Vagina (tissue), 2 donors: ENCODE measurements at regions not wholly inside any gene's neighbourhood (a gene's known extent, or its start where the extent isn't known, plus 50 kb on each side); places are given as distances from the start of the nearest gene placed in this dataset.

Experiments used
- POLR2A ChIP-seq, 2 donors: fragments of 450-650 bp; IDR thresholded peaks; one replicate each; pipeline ENCODE4 v1.6.1; 2017; ENCODE audit warnings: antibody characterized with exemption in 2 of 2, mild to moderate bottlenecking in 2 of 2, moderate library complexity in 2 of 2
- POLR2AphosphoS5 ChIP-seq, 2 donors: sonication (generic); formaldehyde crosslinking; IDR thresholded peaks; one replicate each; pipeline ENCODE4 v1.9.0; 2017; ENCODE audit warnings: antibody characterized with exemption in 2 of 2, mild to moderate bottlenecking in 2 of 2, low read depth in 1 of 2; ENCODE audit not compliant: insufficient read depth in 1 of 2
- TF ChIP-seq, protein P1 (sequence below), 3 experiments: fragments of 450-650 bp in 2 of 3; fragments of 200-600 bp in 1 of 3; sonication (generic) in 1 of 3; IDR thresholded peaks; one replicate each; pipeline ENCODE4 v1.5.1; 2017 to 2019; ENCODE audit warnings: antibody characterized with exemption in 3 of 3, mild to moderate bottlenecking in 2 of 3, moderate library complexity in 2 of 3

DNA sequence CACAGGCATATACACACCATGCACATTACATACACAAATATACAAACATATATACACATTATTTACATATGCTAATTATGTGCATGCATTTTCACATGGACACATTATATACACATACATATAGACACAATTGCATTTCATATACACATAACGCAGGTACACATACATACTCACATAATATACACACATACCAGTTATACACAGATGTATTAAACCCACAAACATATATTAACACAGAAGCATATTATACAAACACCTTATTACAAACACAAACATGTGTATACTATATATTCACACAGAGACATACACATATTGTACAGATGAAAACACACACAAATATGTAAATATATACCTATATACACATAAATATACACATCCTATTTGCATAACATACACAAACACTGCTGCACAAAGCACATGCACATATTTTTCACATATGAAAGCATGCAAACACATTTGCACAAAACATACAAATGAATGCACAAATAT lies 140.2 kb downstream of the VEGFA start:
- TF ChIP-seq, protein P1, sequence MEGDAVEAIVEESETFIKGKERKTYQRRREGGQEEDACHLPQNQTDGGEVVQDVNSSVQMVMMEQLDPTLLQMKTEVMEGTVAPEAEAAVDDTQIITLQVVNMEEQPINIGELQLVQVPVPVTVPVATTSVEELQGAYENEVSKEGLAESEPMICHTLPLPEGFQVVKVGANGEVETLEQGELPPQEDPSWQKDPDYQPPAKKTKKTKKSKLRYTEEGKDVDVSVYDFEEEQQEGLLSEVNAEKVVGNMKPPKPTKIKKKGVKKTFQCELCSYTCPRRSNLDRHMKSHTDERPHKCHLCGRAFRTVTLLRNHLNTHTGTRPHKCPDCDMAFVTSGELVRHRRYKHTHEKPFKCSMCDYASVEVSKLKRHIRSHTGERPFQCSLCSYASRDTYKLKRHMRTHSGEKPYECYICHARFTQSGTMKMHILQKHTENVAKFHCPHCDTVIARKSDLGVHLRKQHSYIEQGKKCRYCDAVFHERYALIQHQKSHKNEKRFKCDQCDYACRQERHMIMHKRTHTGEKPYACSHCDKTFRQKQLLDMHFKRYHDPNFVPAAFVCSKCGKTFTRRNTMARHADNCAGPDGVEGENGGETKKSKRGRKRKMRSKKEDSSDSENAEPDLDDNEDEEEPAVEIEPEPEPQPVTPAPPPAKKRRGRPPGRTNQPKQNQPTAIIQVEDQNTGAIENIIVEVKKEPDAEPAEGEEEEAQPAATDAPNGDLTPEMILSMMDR (IDR thresholded peaks at IDR 0.05): no peak
- TF ChIP-seq POLR2A (IDR thresholded peaks at IDR 0.05) (no peak), POLR2AphosphoS5 (IDR thresholded peaks at IDR 0.05; ENCODE audit: insufficient read depth in 1 of 2, low read depth in 1 of 2) (no peak)
